ENCODE measurements at regions not wholly inside any gene's neighbourhood (a gene's known extent, or its start where the extent isn't known, plus 50 kb on each side); places are given as distances from the start of the nearest gene placed in this dataset.

DNA sequence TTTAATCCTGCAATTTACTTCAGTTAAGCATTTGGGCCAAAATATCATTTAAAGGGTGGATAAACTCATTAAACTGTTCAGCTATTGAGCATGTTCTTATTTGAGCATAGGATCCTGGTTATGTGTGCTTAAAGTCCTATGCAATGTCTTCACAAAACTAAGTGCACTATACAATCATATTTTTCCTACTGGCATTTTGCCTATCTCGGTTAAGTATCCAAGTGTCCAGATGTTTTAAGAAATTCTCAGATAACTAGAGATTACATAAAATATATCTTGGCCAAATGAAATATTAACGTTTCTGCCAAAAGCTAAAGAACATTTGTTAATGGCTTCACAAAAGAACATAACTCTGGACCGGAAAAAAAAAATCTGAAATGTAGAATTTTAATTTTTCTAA, 250.8 kb upstream of the LRFN5 start:
- no peaks in the 10 kb centered on the region for H3K9me3 ChIP-seq
- WGBS, 2 donors = 27 to 48% methylated on average over 3 of the region's 3 CpGs
- intact Hi-C loops (cut with DNase I) = no loop called here
- DNase-seq = no peak
- H3K4me1 ChIP-seq = no peaks in the 10 kb centered on the region
- no peak overlapping the region for H3K27ac ChIP-seq
- TF ChIP-seq, protein P1, sequence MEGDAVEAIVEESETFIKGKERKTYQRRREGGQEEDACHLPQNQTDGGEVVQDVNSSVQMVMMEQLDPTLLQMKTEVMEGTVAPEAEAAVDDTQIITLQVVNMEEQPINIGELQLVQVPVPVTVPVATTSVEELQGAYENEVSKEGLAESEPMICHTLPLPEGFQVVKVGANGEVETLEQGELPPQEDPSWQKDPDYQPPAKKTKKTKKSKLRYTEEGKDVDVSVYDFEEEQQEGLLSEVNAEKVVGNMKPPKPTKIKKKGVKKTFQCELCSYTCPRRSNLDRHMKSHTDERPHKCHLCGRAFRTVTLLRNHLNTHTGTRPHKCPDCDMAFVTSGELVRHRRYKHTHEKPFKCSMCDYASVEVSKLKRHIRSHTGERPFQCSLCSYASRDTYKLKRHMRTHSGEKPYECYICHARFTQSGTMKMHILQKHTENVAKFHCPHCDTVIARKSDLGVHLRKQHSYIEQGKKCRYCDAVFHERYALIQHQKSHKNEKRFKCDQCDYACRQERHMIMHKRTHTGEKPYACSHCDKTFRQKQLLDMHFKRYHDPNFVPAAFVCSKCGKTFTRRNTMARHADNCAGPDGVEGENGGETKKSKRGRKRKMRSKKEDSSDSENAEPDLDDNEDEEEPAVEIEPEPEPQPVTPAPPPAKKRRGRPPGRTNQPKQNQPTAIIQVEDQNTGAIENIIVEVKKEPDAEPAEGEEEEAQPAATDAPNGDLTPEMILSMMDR (IDR thresholded peaks at IDR 0.05) = no peak
- TF ChIP-seq POLR2A (IDR thresholded peaks at IDR 0.05) = no peak
- no peaks in the 10 kb centered on the region for H3K27me3 ChIP-seq
- H3K4me3 ChIP-seq (replicated peaks in 1 of 3) = no peak overlapping the region
- H3K36me3 ChIP-seq = no peaks in the 10 kb centered on the region

DNA sequence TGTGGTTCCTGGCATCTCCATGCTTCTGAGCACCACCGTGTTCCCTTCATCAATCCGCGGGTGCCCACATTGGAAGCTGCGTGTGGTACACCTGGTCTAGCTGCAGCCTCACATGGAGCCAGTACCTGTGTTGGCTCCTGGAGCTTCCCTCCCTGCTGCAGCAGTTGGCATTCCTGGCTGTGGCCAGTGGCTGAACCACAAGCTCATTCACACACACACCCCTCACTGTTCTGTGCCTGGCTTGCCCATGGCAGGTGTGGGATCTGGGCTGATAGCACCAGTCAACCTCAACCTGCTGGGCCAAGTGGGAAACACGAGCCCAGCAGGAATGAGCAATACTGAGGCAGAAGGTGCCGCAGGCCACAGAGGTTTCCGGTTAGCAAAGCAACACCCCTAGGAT, 256.2 kb upstream of the LRFN5 start:
- 90 to 93% methylated on average over 6 to 7 of the region's 7 CpGs for WGBS, 2 donors
- no peak overlapping the region for H3K4me3 ChIP-seq (replicated peaks in 1 of 3)

DNA sequence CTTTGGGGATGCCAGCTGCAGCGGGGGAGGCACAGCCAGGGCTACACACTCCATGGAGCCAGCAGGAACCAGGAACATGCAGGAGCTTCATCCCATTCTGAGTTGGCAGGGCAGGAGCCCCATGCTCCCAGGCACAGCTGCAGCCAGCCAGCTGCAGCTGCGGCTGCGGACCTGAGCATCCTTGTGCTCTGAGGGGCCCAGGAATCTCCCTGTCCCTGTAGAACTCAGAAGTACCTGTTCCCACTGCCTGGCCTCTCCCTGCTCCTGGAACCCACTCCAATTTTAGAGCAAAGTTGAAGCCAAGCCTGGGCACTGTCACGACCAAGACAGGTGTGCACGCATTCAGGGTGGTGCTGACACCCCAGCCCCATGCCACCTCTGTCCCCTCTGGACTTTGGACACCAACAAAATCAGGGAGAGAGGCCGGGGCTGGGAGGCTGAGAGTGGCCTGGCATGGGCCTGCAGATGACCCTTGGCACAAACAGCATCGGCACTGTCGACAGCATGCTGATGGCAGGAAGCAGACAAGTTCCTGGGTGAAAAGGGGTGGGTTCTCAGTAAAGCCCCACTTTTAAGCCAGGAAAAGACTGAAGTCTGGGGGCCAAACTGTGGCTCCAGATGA, 257.3 kb upstream of the LRFN5 start:
- no peak for DNase-seq
- H3K27me3 ChIP-seq = no peaks in the 10 kb centered on the region

More for the DNA sequence above, 256.2 kb upstream of the LRFN5 start:
- H3K36me3 ChIP-seq = no peaks in the 10 kb centered on the region
- H3K27me3 ChIP-seq = no peaks in the 10 kb centered on the region
- DNase-seq = no peak
- H3K4me1 ChIP-seq = no peaks in the 10 kb centered on the region
- no peaks in the 10 kb centered on the region for H3K9me3 ChIP-seq
- H3K27ac ChIP-seq = no peak overlapping the region
- TF ChIP-seq, protein P1 (IDR thresholded peaks at IDR 0.05) = no peak
- no peak for TF ChIP-seq POLR2A (IDR thresholded peaks at IDR 0.05)
- intact Hi-C loops (cut with DNase I) = no loop called here

DNA sequence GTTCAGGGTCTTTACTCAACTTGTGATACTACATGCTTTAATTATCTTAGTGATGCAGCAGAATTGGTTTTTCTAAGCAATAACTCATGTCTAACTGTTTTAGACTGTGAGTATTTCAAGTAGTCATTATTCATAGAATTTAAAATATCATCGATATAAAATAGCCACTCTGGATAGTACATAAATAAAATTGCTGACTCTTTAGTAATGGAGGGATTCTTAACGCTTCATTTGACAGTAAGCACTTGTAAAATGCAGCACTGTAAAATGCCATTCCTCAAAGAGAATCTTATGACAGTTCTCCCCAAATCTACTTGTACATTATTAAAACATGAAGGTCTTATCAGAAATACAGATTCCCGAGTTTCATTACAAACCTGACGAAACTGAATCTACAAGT, 262.8 kb upstream of the LRFN5 start:
- H3K4me3 ChIP-seq (replicated peaks in 1 of 3) = no peak overlapping the region
- H3K9me3 ChIP-seq = no peaks in the 10 kb centered on the region
- intact Hi-C loops (cut with DNase I) = no loop called here
- TF ChIP-seq, protein P1 (IDR thresholded peaks at IDR 0.05) = no peak
- no peak for TF ChIP-seq POLR2A (IDR thresholded peaks at IDR 0.05)
- 69 to 78% methylated on average over 4 of the region's 4 CpGs for WGBS, 2 donors
- no peaks in the 10 kb centered on the region for H3K36me3 ChIP-seq
- no peaks in the 10 kb centered on the region for H3K4me1 ChIP-seq
- no peak for DNase-seq
- no peaks in the 10 kb centered on the region for H3K27me3 ChIP-seq
- H3K27ac ChIP-seq = no peak overlapping the region

More for the DNA sequence above, 257.3 kb upstream of the LRFN5 start:
- TF ChIP-seq, protein P1 (IDR thresholded peaks at IDR 0.05) = no peak
- no peak for TF ChIP-seq POLR2A (IDR thresholded peaks at IDR 0.05)
- Histone ChIP-seq H3K27ac (no peak overlapping the region), H3K9me3 (no peaks in the 10 kb centered on the region), H3K4me3 (replicated peaks in 1 of 3) (no peak overlapping the region), H3K36me3 (no peaks in the 10 kb centered on the region), H3K4me1 (no peaks in the 10 kb centered on the region)
- 93 to 94% methylated on average over 6 to 8 of the region's 8 CpGs for WGBS, 2 donors
- intact Hi-C loops (cut with DNase I) = no loop called here

DNA sequence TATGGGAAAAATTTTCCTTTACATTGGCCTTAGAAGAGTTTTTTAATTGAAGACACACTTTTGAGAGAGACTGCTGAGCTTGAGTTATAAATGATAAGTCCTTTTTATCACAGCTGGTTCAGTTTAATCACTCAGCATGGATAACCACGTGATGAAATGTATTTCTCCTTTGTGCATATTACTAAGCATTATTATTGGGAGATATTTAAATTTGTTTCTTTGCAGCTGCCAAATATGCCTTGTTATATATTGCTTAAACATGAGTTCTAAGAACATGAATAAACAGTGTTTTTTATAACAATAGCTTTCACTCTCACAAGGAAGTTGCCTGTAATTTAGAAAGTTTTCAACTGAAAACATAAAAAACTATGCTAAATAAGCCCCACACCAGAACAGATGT, 293.5 kb upstream of the LRFN5 start:
- no peaks in the 10 kb centered on the region for H3K4me1 ChIP-seq
- DNase-seq = no peak
- H3K4me3 ChIP-seq (replicated peaks in 1 of 3) = no peak overlapping the region
- no peaks in the 10 kb centered on the region for H3K36me3 ChIP-seq
- H3K27ac ChIP-seq = no peak overlapping the region
- intact Hi-C loops (cut with DNase I) = no loop called here
- no peaks in the 10 kb centered on the region for H3K9me3 ChIP-seq
- TF ChIP-seq, protein P1 (IDR thresholded peaks at IDR 0.05) = no peak
- no peak for TF ChIP-seq POLR2A (IDR thresholded peaks at IDR 0.05)
- H3K27me3 ChIP-seq = no peaks in the 10 kb centered on the region
- 44 to 50% methylated on average over 1 of the region's 1 CpG for WGBS, 2 donors
